GM23338 (cell line): ENCODE measurements at regions not wholly inside any gene's neighbourhood (a gene's known extent, or its start where the extent isn't known, plus 50 kb on each side); places are given as distances from the start of the nearest gene placed in this dataset.
A peak's percentile ranks its signal among the peaks of the same experiment; 100 is the strongest.

Experiments
- ATAC-seq: fragments of 200-7000 bp; cut with Tn5 transposase; 3 replicates; pipeline ENCODE4 v1.9.1; 2020
- DNase-seq: peaks from one replicate; pipeline ENCODE4 v3.0.0-alpha.2; 2015; ENCODE audit warnings: low spot score
- H2AFZ ChIP-seq: fragments of 200-600 bp; sonication (generic); 2 replicates; pipeline ENCODE4 v1.8.0; 2016; ENCODE audit warnings: antibody characterized with exemption, mild to moderate bottlenecking, moderate library complexity
- H3F3A ChIP-seq: fragments of 200-600 bp; sonication (generic); replicated peaks from 2 replicates; pipeline ENCODE4 v1.8.0; 2017; ENCODE audit warnings: antibody characterized with exemption, mixed run types, low read depth
- H3K27ac ChIP-seq: fragments of 200-600 bp; sonication (generic); 2 replicates; pipeline ENCODE4 v1.6.1; 2016; ENCODE audit warnings: low read depth
- H3K27me3 ChIP-seq: fragments of 200-600 bp; sonication (generic); 2 replicates; pipeline ENCODE4 v1.8.0; 2016; ENCODE audit warnings: mild to moderate bottlenecking, mixed run types, moderate library complexity; ENCODE audit not compliant: insufficient read depth
- H3K36me3 ChIP-seq: fragments of 200-600 bp; sonication (generic); 2 replicates; pipeline ENCODE4 v1.8.0; 2016; ENCODE audit warnings: mild to moderate bottlenecking; ENCODE audit not compliant: insufficient read depth
- H3K4me1 ChIP-seq: fragments of 200-600 bp; sonication (generic); 2 replicates; pipeline ENCODE4 v1.8.0; 2016; ENCODE audit warnings: mild to moderate bottlenecking, moderate library complexity; ENCODE audit not compliant: insufficient read depth
- H3K4me2 ChIP-seq: fragments of 200-600 bp; sonication (generic); 2 replicates; pipeline ENCODE4 v1.7.1; 2017; ENCODE audit warnings: mixed run types
- H3K4me3 ChIP-seq: fragments of 200-600 bp; sonication (generic); 2 replicates; pipeline ENCODE4 v1.6.1; 2016; ENCODE audit warnings: mixed run types
- H3K79me2 ChIP-seq: fragments of 200-600 bp; sonication (generic); replicated peaks from 2 replicates; pipeline ENCODE4 v1.8.0; 2017; ENCODE audit warnings: mild to moderate bottlenecking; ENCODE audit not compliant: insufficient read depth
- H3K9me2 ChIP-seq: fragments of 200-600 bp; sonication (generic); 2 replicates; pipeline ENCODE4 v1.8.0; 2017; ENCODE audit not compliant: insufficient read depth
- H4K20me1 ChIP-seq: fragments of 200-600 bp; sonication (generic); replicated peaks from 2 replicates; pipeline ENCODE4 v1.8.0; 2017; ENCODE audit warnings: mild to moderate bottlenecking; ENCODE audit not compliant: insufficient read depth
- H3K27ac Mint-ChIP-seq: 2 replicates; pipeline ENCODE4 v1.8.0; 2020; ENCODE audit warnings: inconsistent platforms, mild to moderate bottlenecking, moderate library complexity, mixed read lengths
- H3K27me3 Mint-ChIP-seq: 3 replicates; pipeline ENCODE4 v1.8.0; 2022; ENCODE audit warnings: low read depth, mild to moderate bottlenecking, moderate library complexity, mixed read lengths, inconsistent platforms; ENCODE audit not compliant: insufficient read depth, poor library complexity
- H3K36me3 Mint-ChIP-seq: 3 replicates; pipeline ENCODE4 v1.8.0; 2021; ENCODE audit warnings: low read depth, mild to moderate bottlenecking, inconsistent platforms, moderate library complexity, mixed read lengths
- H3K4me1 Mint-ChIP-seq: 3 replicates; pipeline ENCODE4 v1.8.0; 2020; ENCODE audit warnings: mild to moderate bottlenecking, inconsistent platforms, mixed read lengths
- H3K4me3 Mint-ChIP-seq: 3 replicates; pipeline ENCODE4 v1.8.0; 2021; ENCODE audit warnings: moderate library complexity, mild to moderate bottlenecking, inconsistent platforms, mixed read lengths
- H3K9me3 Mint-ChIP-seq: 3 replicates; pipeline ENCODE4 v1.8.0; 2020; ENCODE audit warnings: moderate library complexity, mild to moderate bottlenecking, inconsistent platforms, mixed read lengths
- CREB1 ChIP-seq: fragments of 250-450 bp; sonication (Bioruptor Pico); IDR thresholded peaks from 2 replicates; pipeline ENCODE4 v1.5.0; 2020; ENCODE audit warnings: low read depth, mild to moderate bottlenecking, moderate library complexity
- CTCF ChIP-seq, 2 experiments: fragments of 200-600 bp in 1 of 2; sonication (generic) in 1 of 2; conservative IDR thresholded peaks; 2 replicates each; pipeline versions ENCODE4 v1.5.1 to v1.6.1; 2016 to 2017; ENCODE audit warnings: antibody characterized with exemption in 2 of 2, low read depth in 2 of 2, mild to moderate bottlenecking in 2 of 2, moderate library complexity in 1 of 2
- ETS1 ChIP-seq: IDR thresholded peaks from 2 replicates; pipeline ENCODE4 v1.6.1; 2016; ENCODE audit warnings: antibody characterized with exemption
- EZH2 ChIP-seq: fragments of 200-600 bp; sonication (generic); IDR thresholded peaks from one replicate; pipeline ENCODE4 v1.8.0; 2017; ENCODE audit warnings: antibody characterized with exemption, mild to moderate bottlenecking, low read depth; ENCODE audit not compliant: unreplicated experiment
- EZH2phosphoT487 ChIP-seq: fragments of 200-600 bp; sonication (generic); IDR thresholded peaks from one replicate; pipeline ENCODE4 v1.8.1; 2018; ENCODE audit warnings: antibody characterized with exemption; ENCODE audit not compliant: unreplicated experiment
- JUNB ChIP-seq: IDR thresholded peaks from one replicate; pipeline ENCODE4 v1.6.1; 2016; ENCODE audit warnings: antibody characterized with exemption; ENCODE audit not compliant: unreplicated experiment
- NANOG ChIP-seq: IDR thresholded peaks from 2 replicates; pipeline ENCODE4 v1.6.1; 2016; ENCODE audit warnings: antibody characterized with exemption, borderline replicate concordance
- POLR2AphosphoS5 ChIP-seq: IDR thresholded peaks from 2 replicates; pipeline ENCODE4 v1.6.1; 2016; ENCODE audit warnings: antibody characterized with exemption, low read depth
- REST ChIP-seq: IDR thresholded peaks from one replicate; pipeline ENCODE4 v1.6.1; 2018; ENCODE audit warnings: antibody characterized with exemption; ENCODE audit not compliant: unreplicated experiment
- STAT1 ChIP-seq: IDR thresholded peaks from one replicate; pipeline ENCODE4 v1.6.1; 2016; ENCODE audit warnings: antibody characterized with exemption; ENCODE audit not compliant: unreplicated experiment
- ZNF114 ChIP-seq: fragments of 250-450 bp; sonication (Bioruptor Pico); IDR thresholded peaks from 2 replicates; pipeline ENCODE4 v1.5.0; 2020; ENCODE audit warnings: mild to moderate bottlenecking, moderate library complexity

GRCh38 chr2:177026956-177027355, 185.6 kb upstream of the HNRNPA3 start (continued):
- TF ChIP-seq REST (no peak), EZH2 (no peak), STAT1 (no peak), CREB1 (CRISPR knock-in tag) (no peak), ZNF114 (CRISPR knock-in tag) (no peak), POLR2AphosphoS5 (no peak), NANOG (no peak)

- Histone ChIP-seq H3K36me3 (no peaks in the 10 kb centered on the region), H3F3A (no peaks in the 10 kb centered on the region), H3K79me2 (no peaks in the 10 kb centered on the region), H3K4me3 (no peak overlapping the region), H3K27ac (no peak overlapping the region), H3K4me2 (no peak overlapping the region), H3K4me1 (peaks cover 12% of the 10 kb centered on the region; the same call in 1 of the 2 replicates), H4K20me1 (no peaks in the 10 kb centered on the region), H3K9me2 (no peaks in the 10 kb centered on the region), H3K27me3 (no peaks in the 10 kb centered on the region), H2AFZ (no peak overlapping the region; the same call in 1 of the 2 replicates)
- no peaks in the 10 kb centered on the region for H3K36me3 Mint-ChIP-seq
- H3K4me1 Mint-ChIP-seq: peaks cover 23% of the 10 kb centered on the region; the same call in 2 of the 3 replicates
- H3K9me3 Mint-ChIP-seq: no peaks in the 10 kb centered on the region
- H3K27me3 Mint-ChIP-seq: no peaks in the 10 kb centered on the region
- peak; percentile 41 for DNase-seq
- no peak overlapping the region for H3K4me3 Mint-ChIP-seq
- ATAC-seq: peak; percentile 38; the same call in 2 of the 3 replicates
- H3K27ac Mint-ChIP-seq: no peak overlapping the region
- no peak for TF ChIP-seq EZH2phosphoT487
- TF ChIP-seq JUNB: no peak
- TF ChIP-seq CREB1 (CRISPR knock-in tag): no peak
- TF ChIP-seq EZH2: no peak
- TF ChIP-seq REST: no peak
- no peak for TF ChIP-seq ETS1
- no peak for TF ChIP-seq CTCF (conservative IDR thresholded peaks at IDR 0.05; ENCODE audit: low read depth in 2 of 2)
- TF ChIP-seq STAT1: no peak
- TF ChIP-seq POLR2AphosphoS5: no peak
- TF ChIP-seq ZNF114 (CRISPR knock-in tag): no peak
These were observed 184.3 kb upstream of the HNRNPA3 start for GRCh38 chr2:177028296-177028695.
